Panc1 (cell line): ENCODE measurements at regions not wholly inside any gene's neighbourhood (a gene's known extent, or its start where the extent isn't known, plus 50 kb on each side); places are given as distances from the start of the nearest gene placed in this dataset.

Experiments
- CTCF ChIP-seq: fragments of 450-650 bp; IDR thresholded peaks from 2 replicates; pipeline ENCODE4 v1.5.1; 2017; ENCODE audit warnings: mild to moderate bottlenecking
- TCF7L2 ChIP-seq: IDR thresholded peaks from 2 replicates; pipeline ENCODE4 v1.6.1; 2011; ENCODE audit warnings: mild to moderate bottlenecking, low read depth, low read length, inconsistent platforms

DNA sequence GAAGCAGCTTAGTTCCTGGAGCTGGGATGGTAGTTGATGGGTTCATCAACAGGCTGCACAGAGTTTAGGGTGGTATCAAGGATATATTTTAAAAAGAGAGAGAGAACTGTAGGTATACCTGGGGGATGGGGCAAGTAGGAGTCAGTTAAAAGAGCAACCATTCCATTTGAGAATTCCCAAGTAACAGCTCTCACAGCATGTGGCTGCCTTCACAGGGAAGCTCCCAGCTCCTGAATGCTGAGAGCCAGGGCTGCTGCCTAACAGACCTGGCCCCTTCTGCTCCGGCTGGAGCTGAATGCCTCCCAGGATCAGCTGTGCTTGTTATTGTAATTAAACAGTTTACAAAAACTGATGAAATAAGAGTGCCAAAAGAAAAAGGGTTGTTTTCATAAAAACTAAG is 58.8 kb upstream of the GPR26 start:
- TF ChIP-seq CTCF: no peak
- no peak for TF ChIP-seq TCF7L2
